ENCODE measurements at regions not wholly inside any gene's neighbourhood (a gene's known extent, or its start where the extent isn't known, plus 50 kb on each side); places are given as distances from the start of the nearest gene placed in this dataset.

DNA sequence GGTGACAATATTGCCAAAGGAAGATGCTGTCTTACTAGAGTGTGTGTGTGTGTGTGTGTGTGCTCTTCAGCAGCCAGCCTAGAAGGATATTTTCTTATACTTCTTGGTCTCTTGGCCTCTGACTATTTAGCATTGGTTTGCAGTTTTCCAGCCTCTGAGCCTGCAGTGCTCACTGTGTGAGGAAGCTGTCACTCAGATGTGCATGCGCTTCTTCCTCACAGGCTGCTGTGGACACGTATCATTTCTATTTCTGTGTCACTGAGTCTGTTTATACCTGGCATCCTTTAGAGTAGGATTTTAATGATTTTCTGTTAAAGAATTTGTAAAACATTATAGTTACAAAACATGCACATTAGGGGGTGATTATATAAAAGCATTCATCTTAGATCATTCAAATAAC lies 83.3 kb downstream of the ALDH8A1 start:
- ChIA-PET POLR2A (no interaction called here), CTCF (no interaction called here)
- H3K4me3 ChIP-seq (ENCODE audit: low read depth, low read length): no peak overlapping the region
- peaks cover 9% of the 10 kb centered on the region for H3K4me1 ChIP-seq
- intact Hi-C loops (cut with micrococcal nuclease; ENCODE audit: unreplicated experiment): no loop called here
- no peaks in the 10 kb centered on the region for H3K27me3 ChIP-seq (replicated peaks; ENCODE audit: control insufficient read depth, insufficient read depth, low read length)
- H3K36me3 Mint-ChIP-seq (ENCODE audit: insufficient read depth, unreplicated experiment): no peaks in the 10 kb centered on the region
- DNase-seq: no peak
- H3K27me3 Mint-ChIP-seq (ENCODE audit: insufficient read depth, unreplicated experiment): no peaks in the 10 kb centered on the region
- no peaks in the 10 kb centered on the region for H3K9me3 Mint-ChIP-seq (ENCODE audit: unreplicated experiment)
- BruUV-seq (replicated peaks): no TSS peak
- TF ChIP-seq, protein P1, sequence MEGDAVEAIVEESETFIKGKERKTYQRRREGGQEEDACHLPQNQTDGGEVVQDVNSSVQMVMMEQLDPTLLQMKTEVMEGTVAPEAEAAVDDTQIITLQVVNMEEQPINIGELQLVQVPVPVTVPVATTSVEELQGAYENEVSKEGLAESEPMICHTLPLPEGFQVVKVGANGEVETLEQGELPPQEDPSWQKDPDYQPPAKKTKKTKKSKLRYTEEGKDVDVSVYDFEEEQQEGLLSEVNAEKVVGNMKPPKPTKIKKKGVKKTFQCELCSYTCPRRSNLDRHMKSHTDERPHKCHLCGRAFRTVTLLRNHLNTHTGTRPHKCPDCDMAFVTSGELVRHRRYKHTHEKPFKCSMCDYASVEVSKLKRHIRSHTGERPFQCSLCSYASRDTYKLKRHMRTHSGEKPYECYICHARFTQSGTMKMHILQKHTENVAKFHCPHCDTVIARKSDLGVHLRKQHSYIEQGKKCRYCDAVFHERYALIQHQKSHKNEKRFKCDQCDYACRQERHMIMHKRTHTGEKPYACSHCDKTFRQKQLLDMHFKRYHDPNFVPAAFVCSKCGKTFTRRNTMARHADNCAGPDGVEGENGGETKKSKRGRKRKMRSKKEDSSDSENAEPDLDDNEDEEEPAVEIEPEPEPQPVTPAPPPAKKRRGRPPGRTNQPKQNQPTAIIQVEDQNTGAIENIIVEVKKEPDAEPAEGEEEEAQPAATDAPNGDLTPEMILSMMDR (IDR thresholded peaks at IDR 0.05; ENCODE audit: insufficient read depth in 1 of 2, low read depth in 1 of 2, low read length in 1 of 2, severe bottlenecking in 1 of 2, unreplicated experiment in 1 of 2): no peak
- no peaks in the 10 kb centered on the region for H3K9me3 ChIP-seq
- H3K27ac Mint-ChIP-seq (ENCODE audit: unreplicated experiment): no peak overlapping the region
- peaks cover 7% of the 10 kb centered on the region for H3K4me1 Mint-ChIP-seq (ENCODE audit: low read depth, unreplicated experiment)
- no peaks in the 10 kb centered on the region for H3K36me3 ChIP-seq (ENCODE audit: control insufficient read depth, insufficient read depth, low read length)
- no peak overlapping the region for H3K4me3 Mint-ChIP-seq (ENCODE audit: unreplicated experiment)

DNA sequence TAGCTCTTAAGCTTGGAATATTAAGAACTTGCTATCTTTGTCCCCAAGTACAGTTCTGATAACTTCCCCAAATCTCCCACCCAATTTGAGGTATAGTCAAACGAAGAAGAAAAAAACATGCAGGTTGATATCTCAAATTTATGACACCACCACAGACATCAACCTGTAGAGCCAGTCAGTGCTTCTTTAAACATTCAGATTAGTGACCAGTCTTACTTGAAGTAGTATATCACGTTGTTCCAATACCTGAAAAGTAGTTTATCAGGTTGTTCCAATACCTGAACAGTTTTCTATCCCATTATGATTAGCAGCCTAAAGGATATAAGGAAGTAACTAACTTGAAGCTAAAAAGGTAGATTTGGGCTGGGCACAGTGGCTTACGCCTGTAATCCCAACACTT lies 85.3 kb downstream of the ALDH8A1 start:
- Mint-ChIP-seq H3K9me3 (ENCODE audit: unreplicated experiment) (no peaks in the 10 kb centered on the region), H3K4me1 (ENCODE audit: low read depth, unreplicated experiment) (peaks cover 7% of the 10 kb centered on the region), H3K4me3 (ENCODE audit: unreplicated experiment) (no peak overlapping the region), H3K27ac (ENCODE audit: unreplicated experiment) (no peak overlapping the region), H3K27me3 (ENCODE audit: insufficient read depth, unreplicated experiment) (no peaks in the 10 kb centered on the region), H3K36me3 (ENCODE audit: insufficient read depth, unreplicated experiment) (no peaks in the 10 kb centered on the region)
- no TSS peak for BruUV-seq (replicated peaks)
- DNase-seq: no peak
- H3K4me3 ChIP-seq (ENCODE audit: low read depth, low read length): no peak overlapping the region
- no peaks in the 10 kb centered on the region for H3K9me3 ChIP-seq
- H3K4me1 ChIP-seq: peaks cover 9% of the 10 kb centered on the region
- no peaks in the 10 kb centered on the region for H3K27me3 ChIP-seq (replicated peaks; ENCODE audit: control insufficient read depth, insufficient read depth, low read length)
- intact Hi-C loops (cut with micrococcal nuclease; ENCODE audit: unreplicated experiment): no loop called here
- no peaks in the 10 kb centered on the region for H3K36me3 ChIP-seq (ENCODE audit: control insufficient read depth, insufficient read depth, low read length)
- ChIA-PET CTCF (no interaction called here), POLR2A (no interaction called here)
- TF ChIP-seq, protein P1 (IDR thresholded peaks at IDR 0.05; ENCODE audit: insufficient read depth in 1 of 2, low read depth in 1 of 2, low read length in 1 of 2, severe bottlenecking in 1 of 2, unreplicated experiment in 1 of 2): no peak

DNA sequence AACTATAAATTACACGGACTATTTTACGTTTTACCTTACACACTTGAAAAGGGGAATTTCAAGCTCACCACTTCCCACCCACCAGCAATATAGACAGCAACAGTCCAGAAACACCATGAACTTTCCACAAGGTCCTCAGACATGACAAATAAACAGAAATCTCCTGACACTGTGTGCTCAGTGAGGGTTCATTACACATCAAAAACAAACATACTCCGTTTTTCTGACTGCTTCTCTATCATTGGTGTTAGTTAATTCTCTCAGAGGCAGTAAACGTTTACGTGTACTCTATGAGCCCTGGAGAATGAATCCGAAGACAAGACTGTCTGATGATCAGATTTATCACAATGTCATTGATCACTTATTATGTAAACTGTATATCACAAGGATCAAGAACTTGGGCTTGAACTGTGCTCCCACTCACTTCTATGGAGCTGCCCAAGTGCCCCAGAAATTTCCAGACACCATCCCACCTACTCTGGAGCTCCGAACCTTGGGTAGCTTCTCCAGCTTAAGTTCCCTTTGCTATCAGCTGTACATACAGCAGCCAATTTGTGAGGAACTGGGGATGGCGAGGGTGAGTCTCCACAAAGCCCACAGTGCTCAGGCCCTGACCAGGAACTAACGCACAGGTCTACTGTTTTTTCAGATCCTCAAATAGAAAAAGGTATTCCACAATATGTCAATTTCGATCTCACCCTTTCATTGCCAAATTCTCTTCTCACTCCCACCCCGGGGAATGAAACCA lies 86.0 kb downstream of the ALDH8A1 start:
- Histone ChIP-seq H3K36me3 (ENCODE audit: control insufficient read depth, insufficient read depth, low read length) (no peaks in the 10 kb centered on the region), H3K4me1 (peaks cover 9% of the 10 kb centered on the region), H3K4me3 (ENCODE audit: low read depth, low read length) (no peak overlapping the region), H3K27me3 (replicated peaks; ENCODE audit: control insufficient read depth, insufficient read depth, low read length) (no peaks in the 10 kb centered on the region), H3K9me3 (no peaks in the 10 kb centered on the region)
- Mint-ChIP-seq H3K27me3 (ENCODE audit: insufficient read depth, unreplicated experiment) (no peaks in the 10 kb centered on the region), H3K4me1 (ENCODE audit: low read depth, unreplicated experiment) (peaks cover 7% of the 10 kb centered on the region), H3K36me3 (ENCODE audit: insufficient read depth, unreplicated experiment) (no peaks in the 10 kb centered on the region), H3K9me3 (ENCODE audit: unreplicated experiment) (no peaks in the 10 kb centered on the region), H3K27ac (ENCODE audit: unreplicated experiment) (no peak overlapping the region), H3K4me3 (ENCODE audit: unreplicated experiment) (no peak overlapping the region)
- POLR2A ChIA-PET: no interaction called here
- DNase-seq: no peak
- intact Hi-C loops (cut with micrococcal nuclease; ENCODE audit: unreplicated experiment): no loop called here
- TF ChIP-seq, protein P1 (IDR thresholded peaks at IDR 0.05; ENCODE audit: insufficient read depth in 1 of 2, low read depth in 1 of 2, low read length in 1 of 2, severe bottlenecking in 1 of 2, unreplicated experiment in 1 of 2): no peak
- no TSS peak for BruUV-seq (replicated peaks)
- CTCF ChIA-PET: no interaction called here

Measured in Caco-2 (cell line).